ENCODE measurements at regions not wholly inside any gene's neighbourhood (a gene's known extent, or its start where the extent isn't known, plus 50 kb on each side); places are given as distances from the start of the nearest gene placed in this dataset.

DNA sequence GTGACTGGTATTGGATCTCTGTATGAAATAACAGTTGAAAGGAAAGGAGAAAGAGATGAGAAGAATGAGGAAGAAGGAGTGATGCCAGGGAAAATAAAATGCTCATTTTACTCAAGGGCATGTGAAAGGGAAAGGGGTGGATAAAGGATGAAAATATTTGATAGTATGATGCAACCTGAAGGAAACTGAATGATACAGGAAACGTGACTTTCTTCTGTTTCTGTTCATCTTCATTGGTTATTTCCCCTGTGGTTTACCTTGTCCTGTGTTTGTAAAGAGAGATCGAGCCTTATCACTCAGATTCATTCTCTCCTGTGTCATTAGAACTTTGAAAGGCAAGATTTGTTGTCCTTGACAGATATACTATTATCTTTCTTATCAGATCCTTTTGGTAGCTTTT, 243.6 kb upstream of the SLITRK3 start:
- Histone ChIP-seq H3K36me3 (ENCODE audit: insufficient read depth, low read length) (no peaks in the 10 kb centered on the region), H3K79me2 (ENCODE audit: insufficient read depth, low read length) (no peaks in the 10 kb centered on the region), H3K4me1 (ENCODE audit: insufficient read depth, low read length) (no peaks in the 10 kb centered on the region), H3K4me3 (ENCODE audit: insufficient read depth, low read length) (no peak overlapping the region), H3K27ac (ENCODE audit: low read depth, low read length) (no peak overlapping the region), H2AFZ (ENCODE audit: low read length) (no peak overlapping the region), H3K9me3 (ENCODE audit: low read depth, low read length) (no peaks in the 10 kb centered on the region), H3K27me3 (ENCODE audit: insufficient read depth, low read length) (no peaks in the 10 kb centered on the region), H4K20me1 (ENCODE audit: insufficient read depth, low read length) (no peaks in the 10 kb centered on the region), H3K4me2 (ENCODE audit: insufficient read depth, low read length) (no peak overlapping the region)
- TF ChIP-seq, protein P1, sequence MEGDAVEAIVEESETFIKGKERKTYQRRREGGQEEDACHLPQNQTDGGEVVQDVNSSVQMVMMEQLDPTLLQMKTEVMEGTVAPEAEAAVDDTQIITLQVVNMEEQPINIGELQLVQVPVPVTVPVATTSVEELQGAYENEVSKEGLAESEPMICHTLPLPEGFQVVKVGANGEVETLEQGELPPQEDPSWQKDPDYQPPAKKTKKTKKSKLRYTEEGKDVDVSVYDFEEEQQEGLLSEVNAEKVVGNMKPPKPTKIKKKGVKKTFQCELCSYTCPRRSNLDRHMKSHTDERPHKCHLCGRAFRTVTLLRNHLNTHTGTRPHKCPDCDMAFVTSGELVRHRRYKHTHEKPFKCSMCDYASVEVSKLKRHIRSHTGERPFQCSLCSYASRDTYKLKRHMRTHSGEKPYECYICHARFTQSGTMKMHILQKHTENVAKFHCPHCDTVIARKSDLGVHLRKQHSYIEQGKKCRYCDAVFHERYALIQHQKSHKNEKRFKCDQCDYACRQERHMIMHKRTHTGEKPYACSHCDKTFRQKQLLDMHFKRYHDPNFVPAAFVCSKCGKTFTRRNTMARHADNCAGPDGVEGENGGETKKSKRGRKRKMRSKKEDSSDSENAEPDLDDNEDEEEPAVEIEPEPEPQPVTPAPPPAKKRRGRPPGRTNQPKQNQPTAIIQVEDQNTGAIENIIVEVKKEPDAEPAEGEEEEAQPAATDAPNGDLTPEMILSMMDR (IDR thresholded peaks at IDR 0.05; ENCODE audit: extremely low read depth, low read depth, low read length) = no peak
- DNase-seq (ENCODE audit: insufficient read length, low spot score, missing footprints) = no peak

DNA sequence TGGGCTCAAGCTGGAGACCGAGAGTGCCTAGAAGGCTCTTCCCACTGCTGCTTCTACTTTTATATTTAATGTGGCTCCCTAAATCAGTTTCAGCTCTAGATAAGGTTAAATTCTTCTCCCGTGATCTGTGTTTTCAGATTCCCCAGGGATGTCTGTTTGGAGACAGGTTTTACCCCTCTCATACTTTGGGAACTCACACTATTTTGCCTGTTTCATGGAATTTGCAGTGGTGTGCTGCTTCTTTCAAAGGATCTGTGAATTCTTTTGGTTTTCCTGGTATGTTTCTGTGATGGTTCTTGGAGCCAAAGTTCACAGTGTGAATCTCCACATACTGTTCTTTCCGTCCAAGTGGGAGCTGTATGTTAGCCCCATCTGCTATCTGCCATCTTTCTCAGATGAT, 238.3 kb upstream of the SLITRK3 start:
- no peaks in the 10 kb centered on the region for H3K36me3 ChIP-seq (ENCODE audit: insufficient read depth, low read length)
- H2AFZ ChIP-seq (ENCODE audit: low read length) = no peak overlapping the region
- TF ChIP-seq, protein P1 (IDR thresholded peaks at IDR 0.05; ENCODE audit: extremely low read depth, low read depth, low read length) = no peak
- no peak overlapping the region for H3K4me3 ChIP-seq (ENCODE audit: insufficient read depth, low read length)
- H3K4me1 ChIP-seq (ENCODE audit: insufficient read depth, low read length) = no peaks in the 10 kb centered on the region
- no peak overlapping the region for H3K4me2 ChIP-seq (ENCODE audit: insufficient read depth, low read length)
- H3K27ac ChIP-seq (ENCODE audit: low read depth, low read length) = no peak overlapping the region
- no peaks in the 10 kb centered on the region for H3K27me3 ChIP-seq (ENCODE audit: insufficient read depth, low read length)
- H3K9me3 ChIP-seq (ENCODE audit: low read depth, low read length) = peaks cover 2% of the 10 kb centered on the region
- H3K79me2 ChIP-seq (ENCODE audit: insufficient read depth, low read length) = no peaks in the 10 kb centered on the region
- no peak for DNase-seq (ENCODE audit: insufficient read length, low spot score, missing footprints)
- H4K20me1 ChIP-seq (ENCODE audit: insufficient read depth, low read length) = no peaks in the 10 kb centered on the region

DNA sequence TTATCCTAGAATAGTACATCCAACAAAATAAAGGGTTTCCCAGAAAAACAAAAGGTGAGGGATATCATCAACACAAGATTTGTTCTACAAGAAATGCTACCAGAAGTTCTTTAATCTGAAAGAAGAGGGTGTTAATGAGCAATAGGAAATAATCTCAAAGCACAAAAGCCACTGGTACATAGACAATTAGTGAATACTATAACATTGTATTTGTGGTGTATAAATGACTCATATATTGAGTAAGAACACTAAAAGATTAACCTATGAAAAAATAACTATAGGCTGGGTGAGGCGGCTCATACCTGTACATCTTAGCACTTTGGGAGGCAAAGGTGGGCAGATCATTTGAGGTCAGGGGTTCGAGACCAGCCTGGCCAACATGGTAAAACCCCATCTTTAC, 210.2 kb upstream of the SLITRK3 start:
- Histone ChIP-seq H2AFZ (ENCODE audit: low read length) (no peak overlapping the region), H4K20me1 (ENCODE audit: insufficient read depth, low read length) (no peaks in the 10 kb centered on the region), H3K4me1 (ENCODE audit: insufficient read depth, low read length) (no peaks in the 10 kb centered on the region), H3K9me3 (ENCODE audit: low read depth, low read length) (no peaks in the 10 kb centered on the region), H3K79me2 (ENCODE audit: insufficient read depth, low read length) (no peaks in the 10 kb centered on the region), H3K4me3 (ENCODE audit: insufficient read depth, low read length) (no peak overlapping the region), H3K36me3 (ENCODE audit: insufficient read depth, low read length) (no peaks in the 10 kb centered on the region), H3K27me3 (ENCODE audit: insufficient read depth, low read length) (no peaks in the 10 kb centered on the region), H3K4me2 (ENCODE audit: insufficient read depth, low read length) (no peak overlapping the region), H3K27ac (ENCODE audit: low read depth, low read length) (no peak overlapping the region)
- TF ChIP-seq, protein P1 (IDR thresholded peaks at IDR 0.05; ENCODE audit: extremely low read depth, low read depth, low read length) = no peak
- DNase-seq (ENCODE audit: insufficient read length, low spot score, missing footprints) = no peak

DNA sequence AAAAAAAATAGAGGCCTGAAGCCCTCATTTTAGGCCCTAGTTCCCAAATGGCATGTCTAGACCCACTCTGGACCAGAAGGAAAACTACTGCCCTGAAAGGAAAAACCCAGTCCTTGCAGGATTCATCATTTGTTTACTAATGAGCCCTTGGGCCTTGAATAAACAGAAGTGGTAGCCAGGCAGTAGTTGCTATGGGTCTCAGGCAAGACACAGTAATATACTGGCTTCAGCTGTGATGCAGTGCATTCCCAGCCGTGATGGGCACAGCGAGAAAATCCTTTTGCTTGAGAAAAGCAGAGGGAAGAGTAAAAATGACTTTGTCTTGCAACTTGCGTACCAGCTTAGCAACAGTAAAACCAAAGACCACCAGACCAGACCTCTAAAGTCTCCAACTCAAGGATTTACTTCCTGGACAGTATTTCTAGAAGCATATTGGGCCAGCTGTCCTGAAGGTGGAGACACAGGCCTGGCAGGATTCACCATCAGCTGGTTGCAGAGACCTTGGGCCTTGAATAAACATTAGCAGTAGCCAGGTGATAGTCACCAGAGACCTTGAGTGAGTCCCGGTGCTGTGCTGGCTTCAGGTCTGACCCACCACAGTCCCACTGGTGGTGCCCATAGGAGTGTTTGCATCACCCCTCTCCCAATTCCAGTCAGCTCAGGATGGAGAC, 208.3 kb upstream of the SLITRK3 start:
- Histone ChIP-seq H3K36me3 (ENCODE audit: insufficient read depth, low read length) (no peaks in the 10 kb centered on the region), H3K4me1 (ENCODE audit: insufficient read depth, low read length) (no peaks in the 10 kb centered on the region), H3K9me3 (ENCODE audit: low read depth, low read length) (no peaks in the 10 kb centered on the region), H2AFZ (ENCODE audit: low read length) (no peak overlapping the region), H3K4me2 (ENCODE audit: insufficient read depth, low read length) (no peak overlapping the region), H3K27me3 (ENCODE audit: insufficient read depth, low read length) (no peaks in the 10 kb centered on the region), H3K4me3 (ENCODE audit: insufficient read depth, low read length) (no peak overlapping the region), H4K20me1 (ENCODE audit: insufficient read depth, low read length) (no peaks in the 10 kb centered on the region), H3K79me2 (ENCODE audit: insufficient read depth, low read length) (no peaks in the 10 kb centered on the region), H3K27ac (ENCODE audit: low read depth, low read length) (no peak overlapping the region)
- DNase-seq (ENCODE audit: insufficient read length, low spot score, missing footprints) = no peak
- TF ChIP-seq, protein P1 (IDR thresholded peaks at IDR 0.05; ENCODE audit: extremely low read depth, low read depth, low read length) = no peak
